COLO829 (cell line): ENCODE measurements at regions not wholly inside any gene's neighbourhood (a gene's known extent, or its start where the extent isn't known, plus 50 kb on each side); places are given as distances from the start of the nearest gene placed in this dataset.

Experiments used
- DNase-seq: peaks from one replicate; pipeline ENCODE4 v3.0.0; 2012; ENCODE audit warnings: low spot score

DNA sequence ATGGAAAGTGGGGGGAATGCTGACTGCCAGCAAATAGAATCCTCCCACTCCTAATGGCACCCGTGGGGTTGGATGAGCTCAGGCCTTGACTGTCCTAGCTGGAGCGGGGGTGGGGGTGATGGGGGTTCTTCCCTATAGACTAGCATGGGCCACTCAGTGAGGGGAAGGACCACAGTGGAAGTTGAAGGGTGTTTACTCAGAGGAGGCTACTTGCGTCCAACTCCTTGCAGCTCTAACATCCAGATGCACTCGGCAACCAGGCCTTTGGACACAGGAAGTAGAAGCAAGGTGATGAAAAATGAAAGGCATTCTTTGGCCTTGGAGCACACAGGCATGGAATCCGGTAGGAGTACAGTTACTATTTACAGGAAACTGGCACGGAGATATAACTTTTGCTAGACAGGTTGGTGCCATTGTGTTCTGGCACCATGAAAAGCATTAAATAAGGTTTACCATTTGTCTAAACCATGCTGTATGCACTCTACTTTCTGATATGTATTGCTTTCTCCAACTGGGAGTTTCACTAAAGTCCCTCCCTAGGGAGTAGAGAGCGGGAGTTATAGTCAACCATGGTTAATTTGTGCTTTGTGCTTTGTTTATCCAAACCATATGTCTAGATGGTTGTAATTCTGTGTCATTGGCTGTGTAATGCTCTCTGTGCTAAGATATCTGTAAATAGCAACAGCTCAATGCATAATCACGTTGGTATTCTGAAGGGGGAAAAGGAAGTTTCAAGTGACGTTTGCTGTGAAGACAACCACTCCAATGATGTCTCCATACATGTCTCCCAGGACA lies 125.3 kb downstream of the TSHZ3 start:
- no peak for DNase-seq

DNA sequence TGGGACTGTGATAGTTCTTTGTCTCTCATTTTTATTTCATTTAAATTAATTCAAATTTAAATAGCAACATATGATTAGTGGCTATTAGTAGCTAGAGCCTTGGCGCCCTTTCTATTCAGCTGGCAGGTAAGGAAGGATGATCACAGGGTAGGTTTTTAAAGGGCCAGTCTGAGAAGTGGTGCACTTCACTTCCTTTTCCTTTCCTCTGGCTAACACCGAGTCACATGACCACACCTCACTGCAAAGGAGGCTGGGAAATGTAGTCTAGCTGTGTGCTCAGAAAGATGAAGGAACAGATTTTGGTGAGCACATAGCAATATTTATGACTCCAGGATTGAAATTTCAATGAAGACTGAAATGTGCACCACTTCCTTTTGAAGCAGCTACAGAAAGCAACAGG lies 128.7 kb downstream of the TSHZ3 start:
- peak; percentile 11 for DNase-seq

DNA sequence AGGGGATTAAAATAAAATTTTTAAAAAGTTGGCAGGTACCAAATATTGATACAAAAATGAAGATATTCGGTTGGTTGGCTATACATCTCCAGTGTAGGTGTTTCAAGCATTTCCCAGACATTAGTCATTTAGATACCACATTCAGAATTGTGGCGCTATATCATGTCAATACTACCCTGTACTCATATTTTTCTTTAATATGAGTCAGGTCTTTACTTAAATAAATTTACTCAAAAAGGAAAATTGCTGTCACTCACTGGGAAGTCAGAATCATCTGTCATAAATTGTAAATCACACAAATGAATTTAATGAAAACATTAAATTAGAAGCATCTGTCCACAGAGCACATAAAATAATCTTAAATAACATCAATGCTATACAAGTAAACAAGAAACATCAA lies 134.2 kb downstream of the TSHZ3 start:
- DNase-seq: no peak

DNA sequence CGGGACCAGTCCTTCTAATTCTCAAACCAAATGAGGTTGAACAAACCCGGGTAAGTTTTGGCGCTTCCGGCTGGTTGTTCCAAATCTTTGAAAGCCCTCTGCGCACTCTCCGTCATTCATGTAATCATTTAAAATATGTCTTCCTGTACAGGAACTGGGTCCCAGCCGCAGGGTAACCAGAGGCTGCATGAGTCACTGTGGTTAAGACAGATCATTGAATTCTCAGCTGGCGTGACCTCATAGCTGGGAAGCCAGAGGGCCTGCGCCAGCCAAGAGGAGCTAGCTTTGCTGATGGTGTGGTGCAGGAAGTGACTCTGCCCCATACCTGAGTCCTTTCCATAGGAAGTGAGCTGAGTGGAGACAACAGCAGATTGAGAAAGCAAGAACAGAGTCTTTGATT lies 135.2 kb downstream of the TSHZ3 start:
- DNase-seq: peak; percentile 84

DNA sequence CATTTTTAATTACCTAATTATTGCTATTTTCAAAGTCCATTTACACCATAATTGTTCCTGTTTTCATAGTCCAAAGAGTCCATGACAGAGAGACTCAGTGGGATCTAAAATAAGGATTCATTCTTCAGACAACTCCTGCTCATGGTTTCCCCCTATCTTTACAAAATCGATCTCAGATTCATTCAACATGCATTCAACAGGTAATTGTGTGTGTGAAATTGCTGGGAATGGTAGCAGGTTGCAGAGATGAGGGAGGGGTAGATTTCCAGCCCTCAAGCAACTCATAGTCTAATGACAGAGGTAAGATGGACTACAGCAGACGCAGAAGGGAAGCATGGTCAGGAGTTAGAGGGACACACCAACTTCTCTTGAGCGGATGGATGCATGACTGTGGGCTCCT lies 138.1 kb downstream of the TSHZ3 start:
- DNase-seq: no peak

DNA sequence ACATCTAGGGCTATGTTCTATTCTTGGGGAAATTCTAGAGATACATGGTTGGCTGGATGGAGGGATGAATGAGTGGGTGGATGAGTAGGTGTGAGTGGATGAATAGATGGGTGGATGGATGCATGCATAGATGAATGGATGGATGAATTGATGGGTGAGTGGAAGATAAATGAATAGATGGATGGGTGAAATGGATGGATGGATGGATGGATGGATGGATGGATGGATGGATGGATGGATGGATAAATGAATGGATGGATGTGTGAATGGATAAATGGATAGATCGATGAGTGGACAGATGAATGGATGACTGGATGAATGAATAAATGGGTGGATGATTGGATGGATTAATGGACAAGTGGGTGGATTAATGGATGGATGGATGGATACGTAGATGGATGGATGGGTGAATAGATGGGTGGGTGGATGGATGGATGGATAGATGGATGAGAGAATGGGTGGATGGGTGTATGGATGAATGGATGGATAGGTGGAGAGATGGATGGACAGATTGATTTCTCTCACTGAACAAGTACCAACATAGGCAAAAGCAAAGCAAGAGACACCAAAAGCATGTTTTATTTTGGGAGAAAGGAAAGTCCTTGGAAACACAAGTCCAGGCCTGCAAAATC lies 143.2 kb downstream of the TSHZ3 start:
- no peak for DNase-seq

DNA sequence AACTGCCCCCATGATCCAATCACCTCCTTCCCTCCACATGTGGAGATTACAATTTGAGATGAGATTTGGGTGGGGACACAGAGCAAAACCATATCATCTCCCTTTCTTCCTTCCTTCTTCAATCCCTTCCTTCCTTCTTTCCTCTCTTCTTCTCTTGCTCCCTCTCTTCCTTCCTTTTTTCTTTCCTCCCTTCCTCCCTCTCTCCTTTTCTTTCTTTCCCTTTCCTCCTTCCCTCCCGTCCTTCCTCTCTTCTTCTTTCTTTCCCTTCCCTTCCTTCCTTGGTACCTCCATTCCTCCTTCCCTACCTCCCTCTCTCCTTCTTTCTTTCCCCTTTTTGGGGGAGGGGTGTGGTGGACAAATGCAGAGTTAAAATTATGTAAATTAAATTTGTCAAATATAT lies 145.1 kb downstream of the TSHZ3 start:
- no peak for DNase-seq

DNA sequence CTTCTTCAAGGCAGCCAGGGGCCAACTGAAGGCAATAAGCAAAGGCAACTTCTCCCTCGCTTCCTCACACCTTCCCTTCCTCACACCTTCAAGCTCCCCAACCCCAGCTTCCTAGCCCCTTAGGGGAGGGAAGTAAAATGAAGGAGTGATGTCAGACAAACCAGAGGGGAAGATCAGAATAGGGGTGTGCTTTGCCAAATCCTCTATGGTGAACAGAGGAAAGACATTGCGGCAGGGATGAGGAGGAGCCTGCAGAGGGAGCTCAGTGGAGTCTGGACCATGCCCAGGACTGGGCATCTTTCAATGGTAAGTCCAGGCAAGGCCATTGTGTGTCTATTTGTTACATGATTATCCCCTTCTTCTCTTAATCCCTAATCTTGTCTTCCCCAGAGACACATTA lies 164.0 kb downstream of the TSHZ3 start:
- no peak for DNase-seq

DNA sequence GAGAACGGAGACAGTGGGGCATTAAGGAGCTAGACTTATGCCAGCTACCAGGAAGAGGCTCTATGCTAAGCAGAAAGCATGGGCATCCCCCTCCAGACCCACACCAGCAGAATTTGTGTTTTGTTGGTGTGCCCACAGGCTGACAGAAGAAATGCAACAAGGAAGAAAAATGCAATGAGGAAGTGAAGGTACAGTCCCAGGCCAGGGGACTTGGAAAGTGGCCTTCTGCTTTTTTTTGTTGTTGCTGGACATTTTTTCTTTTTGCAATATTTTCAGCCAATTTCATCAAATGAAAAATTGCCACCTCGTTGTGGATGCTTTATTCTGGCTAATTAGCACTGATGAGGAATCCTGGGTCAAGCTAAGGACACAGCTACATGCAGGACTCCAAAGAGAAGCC lies 167.7 kb downstream of the TSHZ3 start:
- no peak for DNase-seq

DNA sequence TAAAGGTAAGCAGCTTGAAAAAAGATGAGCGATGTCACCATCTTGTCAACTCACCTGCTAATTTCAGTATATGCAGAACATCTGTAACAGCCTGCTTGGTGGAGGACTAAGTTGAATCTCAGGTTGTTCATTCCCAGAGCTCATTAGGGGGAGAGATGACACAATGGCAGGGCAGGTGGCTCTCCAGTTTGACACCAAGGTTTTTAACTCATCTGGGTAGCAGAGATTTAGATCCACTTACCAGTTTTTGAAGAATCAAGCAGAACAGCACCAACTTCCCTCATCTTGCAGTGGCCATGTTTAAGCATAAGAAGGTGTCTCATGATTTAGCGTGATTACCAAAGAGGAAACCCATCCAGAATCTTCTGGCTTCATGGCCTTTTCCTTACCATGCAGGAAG lies 168.3 kb downstream of the TSHZ3 start:
- no peak for DNase-seq

DNA sequence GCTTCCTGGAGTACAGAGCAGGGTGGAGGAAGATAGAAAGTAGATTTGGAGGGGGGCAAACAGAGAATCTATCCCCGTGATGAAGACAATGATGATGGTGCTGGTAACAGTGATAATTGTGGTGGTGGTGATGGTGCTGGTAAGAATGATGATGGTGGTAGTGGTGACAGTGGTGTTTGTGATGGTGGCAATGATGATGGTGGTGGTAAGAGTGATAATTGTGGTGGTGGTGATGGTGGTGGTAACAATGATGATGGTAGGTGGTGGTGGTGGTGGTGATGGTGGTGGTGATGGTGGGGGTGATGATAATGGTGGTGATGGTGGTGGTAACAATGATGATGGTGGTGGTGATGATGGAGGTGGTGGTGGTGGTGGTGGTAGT lies 169.8 kb downstream of the TSHZ3 start:
- no peak for DNase-seq

DNA sequence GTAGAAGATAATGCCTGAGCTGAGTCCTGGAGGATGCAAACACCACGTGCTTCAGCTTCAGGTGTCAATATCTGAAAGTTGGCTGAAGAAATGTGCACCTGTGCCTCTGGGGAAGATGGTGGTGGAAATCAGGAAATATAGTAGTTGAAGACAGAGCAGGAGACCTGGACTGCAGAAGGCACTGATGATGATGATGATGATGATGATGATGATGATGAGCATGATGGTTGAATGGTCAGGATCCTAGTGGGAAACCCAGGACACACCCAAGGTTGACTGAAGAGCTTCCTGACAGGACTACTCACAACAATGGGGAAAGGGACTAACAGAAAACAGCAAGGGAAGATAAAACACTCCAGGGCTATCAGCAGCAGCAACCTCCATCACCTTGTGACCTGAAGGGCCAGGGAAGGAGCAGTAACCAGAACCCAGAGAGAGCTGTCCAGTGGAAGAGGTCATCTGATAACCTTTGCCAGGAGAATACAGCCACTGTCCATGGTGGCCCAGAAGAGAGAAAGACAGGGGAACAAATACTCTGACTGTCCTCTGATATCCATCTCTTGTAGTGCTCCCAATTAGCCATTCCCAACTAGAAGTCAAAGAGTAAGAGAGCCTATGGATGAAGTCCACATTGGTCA lies 170.3 kb downstream of the TSHZ3 start:
- DNase-seq: no peak

DNA sequence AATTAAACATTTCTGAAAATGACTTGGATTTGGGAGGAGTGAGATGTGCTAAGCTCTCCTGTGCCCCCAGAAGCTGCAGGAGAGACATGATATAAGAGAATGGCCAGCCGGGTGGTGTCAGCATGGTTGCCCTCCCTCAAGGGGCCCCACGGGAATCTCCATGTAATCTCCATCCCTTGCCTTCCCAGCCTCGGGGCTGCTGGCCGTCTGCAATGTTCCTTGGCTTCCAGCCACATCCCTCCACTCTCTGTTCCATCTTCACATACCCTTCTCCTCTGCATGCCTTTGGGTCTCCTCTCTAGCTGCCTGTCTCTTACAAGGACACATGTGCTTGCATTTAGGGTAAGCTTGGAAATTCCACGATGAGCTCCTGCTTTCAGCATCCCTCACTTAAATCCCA lies 172.0 kb downstream of the TSHZ3 start:
- DNase-seq: no peak

DNA sequence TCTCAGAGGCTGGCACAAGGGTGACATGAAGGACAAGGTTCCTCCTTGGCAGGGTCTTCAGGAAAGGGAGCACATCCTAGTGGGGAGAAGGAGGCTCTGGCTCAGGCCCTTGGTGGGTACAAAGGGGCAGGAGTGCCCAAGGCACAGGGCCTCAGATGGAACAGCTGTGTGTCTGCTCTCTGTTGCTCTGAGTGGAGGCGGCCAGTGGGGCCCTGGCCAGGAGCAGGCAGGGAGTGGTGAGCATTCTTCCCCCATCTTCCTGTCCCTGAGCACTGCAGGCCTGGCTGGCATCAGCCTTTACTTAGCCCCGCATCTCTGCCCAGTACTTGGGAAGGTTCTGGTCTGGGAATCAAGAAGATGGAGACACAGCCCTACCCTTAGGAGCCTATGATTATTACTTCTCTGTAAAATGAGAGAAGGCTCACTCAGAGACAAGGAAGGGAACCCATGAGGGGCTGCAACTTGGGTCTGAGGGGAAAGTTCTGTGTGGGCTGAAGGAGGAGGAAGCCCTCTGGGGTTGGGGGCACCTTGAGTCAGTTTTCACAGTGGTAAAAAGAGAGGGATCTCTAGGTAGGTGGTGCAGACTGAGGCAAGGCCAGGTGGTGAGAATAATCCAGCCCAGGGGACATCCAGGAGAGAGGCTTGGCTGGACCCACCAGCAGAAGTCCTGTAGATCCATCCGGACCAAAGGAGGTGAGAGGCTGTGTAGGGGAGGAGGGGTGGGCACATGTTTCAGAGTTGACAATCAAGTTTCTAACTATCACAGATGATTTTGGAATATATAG lies 173.5 kb downstream of the TSHZ3 start:
- DNase-seq: no peak

DNA sequence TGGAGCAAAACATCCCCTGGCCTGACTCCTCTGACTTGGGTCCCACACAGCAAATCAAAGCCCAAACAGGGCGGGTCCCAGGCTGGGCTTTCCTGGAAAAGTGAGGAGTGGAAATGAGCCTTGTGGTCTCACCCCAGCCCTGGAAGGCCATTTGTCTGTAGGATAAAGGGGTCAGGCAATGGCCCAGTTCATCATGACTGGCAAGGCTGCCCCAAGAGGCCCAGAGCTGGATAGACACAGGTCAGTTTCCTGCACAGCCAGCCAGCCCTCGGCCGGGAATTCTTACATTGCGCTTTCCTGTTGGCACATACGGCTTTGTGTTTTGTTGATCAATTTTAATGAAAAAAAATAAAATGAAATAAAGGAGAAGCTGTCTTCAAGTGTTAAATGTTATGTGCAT lies 174.3 kb downstream of the TSHZ3 start:
- DNase-seq: no peak

DNA sequence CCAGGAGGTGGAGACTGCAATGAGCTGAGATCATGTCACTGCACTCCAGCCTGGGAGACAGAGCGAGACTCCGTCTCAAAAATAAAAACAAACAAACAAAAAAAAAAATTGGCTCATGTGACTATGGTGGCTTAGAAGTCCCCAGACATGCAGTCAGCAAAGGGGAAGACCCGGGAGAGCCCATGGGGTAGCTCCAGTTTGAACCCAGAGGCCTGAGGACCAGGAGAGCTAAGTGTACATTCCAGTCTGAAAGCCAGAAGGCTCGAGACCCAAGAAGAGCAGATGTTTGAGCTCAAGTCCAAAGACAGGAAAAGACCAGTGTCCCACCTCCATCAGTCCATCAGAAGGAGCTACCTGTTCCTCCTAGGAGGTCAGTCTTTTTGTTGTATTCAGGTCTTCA lies 175.2 kb downstream of the TSHZ3 start:
- no peak for DNase-seq

DNA sequence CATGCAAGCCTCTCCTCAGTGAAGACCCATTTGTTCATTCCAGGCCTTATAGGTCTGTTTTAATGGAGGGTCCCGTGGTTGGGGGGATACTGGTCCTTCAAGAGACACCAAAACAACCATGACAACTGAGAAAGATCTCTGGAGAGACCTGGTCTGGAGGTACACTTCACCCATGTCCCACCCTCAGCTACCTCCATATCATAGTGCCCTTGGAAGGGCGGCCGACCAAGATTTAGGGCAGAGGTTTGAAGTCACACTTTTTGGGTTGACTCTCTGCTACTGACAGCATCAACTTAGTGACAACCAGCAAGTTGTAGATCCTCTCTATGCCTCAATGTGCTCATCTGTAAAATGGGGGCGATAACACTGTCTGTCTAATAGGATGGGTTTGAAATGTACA lies 177.3 kb downstream of the TSHZ3 start:
- DNase-seq: no peak

DNA sequence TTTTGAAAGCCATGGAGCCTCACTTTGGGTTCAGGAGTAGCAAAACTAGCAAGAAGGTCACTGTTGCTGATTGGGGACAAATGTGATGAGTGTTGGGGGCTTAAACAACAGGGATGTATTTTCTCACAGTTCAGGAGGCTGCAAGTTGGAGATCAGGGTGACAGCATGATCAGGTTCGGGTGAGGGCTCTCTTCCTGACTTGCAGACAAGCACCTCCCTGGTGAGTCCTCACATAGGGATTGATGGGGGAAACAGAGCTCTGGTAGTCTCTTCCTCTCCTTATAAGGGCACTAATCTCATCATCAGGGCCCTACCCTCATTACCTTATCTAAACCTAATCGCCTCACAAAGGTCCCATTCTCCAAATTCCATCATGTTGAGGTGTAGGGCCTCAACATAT lies 179.2 kb downstream of the TSHZ3 start:
- DNase-seq: no peak

DNA sequence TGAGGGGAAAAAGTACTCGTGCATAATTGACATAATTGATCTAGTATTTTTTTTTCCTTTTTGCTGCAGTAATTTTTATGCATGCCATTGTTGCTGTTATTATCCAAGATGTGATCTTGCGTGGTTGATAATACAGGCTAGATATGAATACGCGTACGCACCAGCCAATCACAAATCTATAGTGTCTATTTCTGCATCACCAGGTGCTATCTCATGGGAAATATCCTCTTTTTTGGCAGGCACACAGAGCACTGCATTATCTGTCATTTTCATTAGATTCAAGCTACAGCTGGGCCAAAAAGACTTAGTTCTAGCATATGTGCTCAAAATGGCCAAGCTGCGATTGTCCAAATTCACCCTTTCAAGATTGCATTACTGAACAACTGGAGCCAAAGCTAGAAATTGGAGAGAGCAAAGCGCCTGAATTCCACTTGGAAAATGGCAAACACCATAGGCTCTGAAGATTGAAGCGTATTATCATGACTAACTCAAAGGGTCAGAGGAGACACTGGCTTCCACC lies 181.1 kb downstream of the TSHZ3 start:
- no peak for DNase-seq

DNA sequence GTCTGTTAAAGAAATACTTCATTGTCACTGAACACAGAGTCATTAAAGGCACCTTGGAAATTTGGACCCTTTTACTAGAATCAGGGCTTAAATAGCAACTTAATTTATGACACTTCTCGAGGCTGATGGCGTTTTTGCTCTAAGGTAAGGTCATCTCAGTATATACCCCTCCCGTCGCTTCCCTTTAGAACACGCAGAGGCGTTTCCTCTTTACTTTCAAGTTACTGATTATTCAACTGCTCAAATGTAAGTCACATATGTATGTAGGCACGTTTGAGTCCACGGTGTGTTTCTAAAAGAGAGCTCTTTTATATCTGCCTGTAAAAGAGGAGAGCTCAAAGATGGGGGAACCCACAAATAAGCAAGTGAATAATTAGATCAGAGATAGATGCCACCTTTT lies 181.5 kb downstream of the TSHZ3 start:
- DNase-seq: no peak

DNA sequence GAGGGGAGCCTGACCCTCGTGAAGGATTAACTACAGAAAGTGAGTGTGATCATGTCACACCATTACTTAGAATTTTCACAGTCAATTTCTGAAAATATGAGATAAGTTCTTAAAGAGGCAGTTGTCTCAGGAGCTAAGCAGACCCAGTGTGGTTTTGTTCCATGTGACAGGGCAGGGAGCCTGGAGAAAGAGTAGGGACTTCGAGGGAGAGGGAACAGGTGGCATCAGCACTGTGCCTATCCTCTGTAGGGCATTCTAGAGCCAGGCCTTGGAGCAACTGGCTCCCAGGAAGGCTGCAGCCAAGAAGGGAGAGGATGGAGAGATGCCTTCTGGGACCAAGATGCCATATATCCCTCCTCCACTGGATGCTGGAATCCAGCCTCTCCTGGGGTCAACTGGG lies 183.0 kb downstream of the TSHZ3 start:
- DNase-seq: no peak

DNA sequence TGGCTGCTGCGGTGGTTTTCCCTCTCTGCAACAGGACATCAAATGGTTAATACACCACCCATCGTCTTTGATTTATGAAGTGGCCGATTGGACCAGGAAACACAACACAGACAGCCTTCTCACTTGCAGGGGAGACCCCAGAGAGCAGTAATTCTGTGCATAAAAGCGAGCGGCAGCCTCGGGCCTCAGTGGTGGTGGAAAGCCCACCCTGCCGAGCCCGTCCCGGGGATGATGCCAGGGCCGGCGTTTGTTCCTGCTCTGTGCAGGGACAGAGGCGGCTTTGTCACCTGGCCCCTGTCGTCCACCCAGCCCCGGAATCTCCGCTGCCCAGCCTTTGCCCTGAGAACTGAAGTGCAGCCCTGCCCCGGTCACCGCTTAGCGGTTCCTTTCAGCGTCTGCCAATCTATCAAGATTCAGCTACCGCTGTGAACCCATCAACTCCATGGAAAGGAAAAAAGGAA lies 184.4 kb downstream of the TSHZ3 start:
- no peak for DNase-seq
